SH-SY5Y (cell line): ENCODE measurements at regions not wholly inside any gene's neighbourhood (a gene's known extent, or its start where the extent isn't known, plus 50 kb on each side); places are given as distances from the start of the nearest gene placed in this dataset.

ENCODE experiments used
- GATA2 ChIP-seq: IDR thresholded peaks from 2 replicates; pipeline ENCODE4 v1.6.1; 2011; ENCODE audit warnings: mild to moderate bottlenecking, low read depth, low read length
- GATA3 ChIP-seq: IDR thresholded peaks from 2 replicates; pipeline ENCODE4 v1.6.1; 2011; ENCODE audit warnings: low read depth, mild to moderate bottlenecking, low read length, moderate library complexity

- TF ChIP-seq GATA2: no peak
- TF ChIP-seq GATA3: no peak
Measured at GRCh38 chr15:31252171-31252785, 74.4 kb upstream of the KLF13 start.
